ELF-1 (cell line): ENCODE measurements at regions not wholly inside any gene's neighbourhood (a gene's known extent, or its start where the extent isn't known, plus 50 kb on each side); places are given as distances from the start of the nearest gene placed in this dataset.
"Not testable (repeated sequence)": the region's sequence is repeated elsewhere in the genome, so short reads cannot be mapped to it uniquely, and the experiment has no call there.

Experiments
- DNase-seq: peaks from one replicate; pipeline ENCODE4 v3.0.0-alpha.2; 2016; ENCODE audit warnings: low read depth, low spot score

DNA sequence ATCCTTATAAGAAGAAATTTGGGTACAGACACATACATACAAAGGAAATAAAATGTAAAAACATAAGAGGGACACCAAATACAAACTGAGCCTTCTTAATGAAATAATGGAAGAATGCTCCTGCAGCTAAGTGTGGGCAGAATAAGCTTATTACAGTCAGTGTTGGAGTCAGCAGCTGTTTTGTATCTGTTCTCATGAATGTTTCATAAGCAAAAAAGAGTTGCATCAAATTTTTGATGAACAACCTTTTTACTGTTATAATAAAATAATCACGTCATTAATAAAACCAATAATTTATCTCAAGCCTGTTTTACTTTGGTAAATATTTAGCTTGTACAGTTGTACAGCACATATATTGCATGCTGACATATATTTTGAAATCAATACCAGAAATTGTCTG is 545.6 kb downstream of the LRRC70 start:
- DNase-seq = no peak

DNA sequence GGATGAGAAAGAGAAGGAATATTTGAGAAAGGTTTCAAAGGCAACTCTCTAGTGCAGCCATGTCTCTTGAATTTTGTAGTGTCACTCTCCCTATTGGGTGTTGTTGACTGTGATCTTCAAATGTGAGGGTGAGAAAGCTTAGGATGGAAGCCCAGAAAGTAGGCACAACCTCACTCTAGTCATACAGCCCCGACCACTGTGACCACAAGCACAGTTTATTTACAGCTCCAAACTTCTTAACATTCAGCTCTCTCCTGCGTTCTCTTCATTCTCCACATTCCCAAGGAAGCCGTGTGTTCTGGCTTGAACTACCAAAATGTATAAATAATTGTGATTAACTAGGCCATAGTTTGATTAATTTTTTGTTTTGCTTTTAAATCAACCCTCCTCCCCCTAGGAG is 542.9 kb downstream of the LRRC70 start:
- DNase-seq = no peak

DNA sequence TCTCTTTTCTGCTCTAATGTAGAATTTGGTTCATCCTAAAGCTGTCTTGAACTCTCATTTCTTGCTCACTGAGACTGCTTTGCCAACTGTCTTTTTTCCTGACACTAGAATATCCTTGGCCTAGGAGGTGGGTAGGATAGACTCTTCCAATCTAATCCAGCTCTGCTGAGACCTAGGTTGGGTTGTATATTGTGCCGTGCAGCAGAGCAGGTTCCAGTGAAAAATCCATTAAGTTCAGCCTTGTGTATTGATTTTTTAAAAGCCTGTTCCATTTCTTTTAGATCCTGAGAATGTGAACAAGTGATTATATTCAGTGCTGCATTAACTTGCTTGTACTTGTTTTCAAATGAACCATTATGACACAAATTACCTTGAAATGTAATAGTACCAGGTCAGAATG is 539.6 kb downstream of the LRRC70 start:
- no peak for DNase-seq

DNA sequence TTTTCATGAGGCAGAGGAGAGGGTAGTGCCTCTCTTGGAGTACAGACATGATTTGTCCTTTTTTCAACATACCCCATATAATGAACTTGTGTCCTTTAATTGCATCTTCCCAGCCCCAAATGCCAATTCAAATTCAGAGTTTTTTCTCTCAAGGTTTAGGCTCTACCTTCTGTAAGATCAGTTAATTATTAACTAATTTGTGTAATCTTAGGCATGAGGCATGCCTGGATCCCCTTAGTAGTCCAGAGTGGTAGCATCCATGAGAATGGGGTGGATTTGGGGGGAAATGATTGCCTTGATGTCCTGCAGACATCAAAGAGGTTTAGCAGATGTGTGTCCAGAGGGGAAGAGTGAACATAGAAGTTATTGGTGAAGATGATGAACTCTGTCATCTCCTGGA is 533.3 kb downstream of the LRRC70 start:
- no peak for DNase-seq

DNA sequence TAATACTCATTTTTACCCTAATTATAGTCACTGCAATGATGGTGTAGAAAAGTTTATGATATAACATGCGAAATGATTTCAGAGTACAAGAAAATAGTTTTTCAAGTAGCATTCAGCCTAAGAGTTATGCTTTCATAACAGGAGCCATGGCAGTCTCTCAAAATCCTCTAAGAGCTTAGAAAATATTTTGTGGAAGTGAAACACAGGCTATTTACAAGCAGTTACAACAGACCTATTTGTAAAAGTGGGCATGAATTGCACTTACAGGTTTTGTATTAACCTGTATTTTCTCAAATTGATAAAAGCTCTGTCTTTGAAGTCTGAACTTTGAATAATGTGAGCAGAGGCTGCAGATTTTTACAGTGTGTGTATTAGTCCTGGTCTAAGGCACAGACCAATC is 523.3 kb downstream of the LRRC70 start:
- no peak for DNase-seq

DNA sequence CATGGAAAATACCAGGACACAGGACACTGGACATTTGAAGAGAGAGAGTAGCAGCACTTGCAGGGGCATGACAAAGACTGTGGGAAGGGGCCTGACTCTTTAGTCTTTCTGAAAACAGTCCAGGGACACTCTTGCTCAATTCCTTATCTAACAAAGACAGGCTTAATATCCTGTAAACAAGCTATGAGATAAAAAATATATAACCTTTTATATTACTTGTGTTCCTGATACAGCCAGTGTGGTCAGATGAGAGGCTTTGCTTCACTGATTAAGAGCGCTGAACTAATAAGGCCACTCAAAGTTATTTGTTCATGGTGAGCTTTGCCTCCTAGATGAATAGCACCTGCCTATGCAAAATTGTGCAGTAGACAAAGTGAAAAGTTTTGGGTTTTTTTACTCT is 518.7 kb downstream of the LRRC70 start:
- DNase-seq = no peak

DNA sequence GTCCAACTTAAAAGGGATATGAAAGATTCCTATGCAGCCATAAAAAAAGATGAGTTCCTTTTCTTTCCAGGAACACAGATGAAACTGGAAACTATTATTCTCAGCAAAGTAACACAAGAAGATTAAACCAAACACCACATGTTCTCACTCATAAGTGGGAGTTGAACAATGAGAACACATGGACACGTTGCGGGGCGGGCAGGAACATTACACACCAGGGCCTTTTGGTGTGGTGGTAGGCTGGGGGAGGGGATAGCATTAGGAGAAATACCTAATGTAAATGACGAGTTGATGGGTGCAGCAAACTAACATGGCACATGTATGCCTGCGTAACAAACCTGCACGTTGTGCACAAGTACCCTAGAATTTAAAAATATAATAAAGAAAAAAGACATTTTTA is 516.1 kb downstream of the LRRC70 start:
- DNase-seq = no peak

DNA sequence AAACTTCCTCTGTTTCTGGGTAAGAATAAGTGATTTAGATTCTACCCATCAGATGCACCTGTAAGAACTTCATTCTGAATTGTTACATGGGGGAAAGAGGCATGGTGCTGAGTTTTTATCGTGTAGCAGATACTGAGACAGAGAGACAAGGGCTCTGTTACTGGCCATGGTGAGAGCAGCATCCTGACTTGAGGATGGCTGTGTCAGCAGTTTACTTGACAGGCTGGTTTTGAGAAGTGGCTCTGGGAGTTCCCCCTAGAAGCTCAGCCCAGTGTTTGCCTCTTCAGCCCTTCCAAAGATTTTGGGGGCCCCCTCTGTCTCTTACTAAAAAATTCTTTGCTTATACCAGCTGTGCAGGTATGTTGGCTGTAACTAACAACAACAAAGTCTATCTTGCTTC is 510.5 kb downstream of the LRRC70 start:
- no peak for DNase-seq

DNA sequence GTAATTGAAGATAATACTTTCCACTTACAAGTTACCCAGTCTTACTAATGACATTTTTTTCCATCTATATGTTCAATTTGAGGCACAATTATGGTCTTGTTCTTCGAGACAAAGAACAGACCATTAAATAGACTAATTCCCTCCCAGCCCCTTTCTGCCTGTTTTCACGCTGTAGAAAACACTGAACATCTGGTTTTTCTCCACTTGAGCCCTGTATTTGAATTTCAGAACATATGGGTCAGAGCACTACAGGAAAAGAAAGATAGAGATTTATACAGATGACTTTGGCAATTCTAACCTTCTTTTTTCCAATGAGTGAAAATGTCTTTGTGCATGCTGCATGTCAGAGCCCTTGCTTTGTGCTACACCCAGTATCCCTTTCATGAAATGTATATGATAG is 506.9 kb downstream of the LRRC70 start:
- DNase-seq = no peak

DNA sequence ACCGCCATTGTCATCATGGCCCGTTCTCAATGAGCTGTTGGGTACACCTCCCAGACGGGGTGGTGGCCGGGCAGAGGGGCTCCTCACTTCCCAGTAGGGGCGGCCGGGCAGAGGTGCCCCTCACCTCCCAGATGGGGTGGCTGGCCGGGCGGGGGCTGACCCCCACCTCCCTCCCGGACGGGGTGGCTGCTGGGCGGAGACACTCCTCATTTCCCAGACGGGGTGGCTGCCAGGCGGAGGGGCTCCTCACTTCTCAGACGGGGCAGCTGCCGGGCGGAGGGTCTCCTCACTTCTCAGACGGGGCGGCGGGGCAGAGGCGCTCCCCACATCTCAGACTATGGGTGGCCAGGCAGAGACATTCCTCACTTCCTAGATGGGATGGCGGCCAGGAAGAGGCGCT is 505.1 kb downstream of the LRRC70 start:
- not testable (repeated sequence) for DNase-seq

DNA sequence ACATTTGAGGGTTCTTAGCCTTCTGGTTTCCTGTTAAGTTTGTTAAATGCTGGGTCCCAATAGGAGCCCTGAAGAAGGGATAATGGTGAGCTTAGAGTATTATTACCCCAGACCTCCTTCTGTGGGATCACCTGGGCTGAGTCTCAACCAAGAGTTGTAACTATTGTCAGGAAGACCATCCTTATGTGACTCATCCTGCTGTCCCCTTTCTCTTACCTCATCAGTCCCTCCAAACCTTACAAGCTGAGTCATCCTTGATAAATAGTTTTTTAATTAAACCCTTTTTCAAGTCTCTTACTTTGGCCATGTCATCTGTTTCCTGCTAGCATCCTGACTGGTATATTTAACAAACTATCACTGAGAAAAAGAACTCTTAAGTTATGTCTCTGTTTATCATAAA is 502.8 kb downstream of the LRRC70 start:
- DNase-seq = no peak

DNA sequence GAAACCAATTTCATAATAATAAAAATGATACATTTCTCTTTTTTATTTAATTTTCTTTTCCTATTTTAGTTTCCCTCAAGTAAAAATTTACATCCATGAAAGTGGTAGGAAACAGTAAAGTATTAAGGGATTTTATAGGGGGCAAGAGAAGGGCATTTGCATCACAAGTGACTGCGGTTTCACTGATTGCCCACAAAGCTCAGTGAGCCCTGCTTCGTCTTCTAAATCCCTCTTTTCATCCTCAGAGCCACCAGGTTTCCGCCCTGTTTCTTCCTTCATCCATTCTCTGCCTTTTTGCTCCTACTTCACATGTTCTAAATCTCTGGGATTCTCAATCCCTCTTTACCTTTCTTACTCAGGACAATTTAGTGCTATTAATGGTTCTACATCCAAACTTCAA is 491.4 kb downstream of the LRRC70 start:
- no peak for DNase-seq

DNA sequence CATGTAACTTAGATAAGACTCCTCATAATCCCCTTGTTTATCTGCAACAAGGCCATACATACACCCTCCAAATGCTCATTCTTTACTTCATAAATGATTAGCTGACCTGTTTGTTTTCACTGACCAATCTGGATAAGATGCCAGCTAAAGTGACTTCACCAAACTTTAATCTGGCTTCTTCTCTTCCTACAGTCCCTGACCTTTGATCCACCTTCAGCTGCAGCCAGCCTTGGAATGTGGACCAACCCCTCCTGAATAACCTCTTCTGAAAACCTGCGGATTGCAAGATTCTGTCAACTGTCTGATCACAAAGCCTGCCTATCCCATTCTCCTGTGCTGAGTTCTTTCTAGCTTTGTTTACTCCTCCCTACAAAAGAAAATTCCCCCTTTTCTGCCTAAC is 476.8 kb downstream of the LRRC70 start:
- DNase-seq = peak; percentile 79

DNA sequence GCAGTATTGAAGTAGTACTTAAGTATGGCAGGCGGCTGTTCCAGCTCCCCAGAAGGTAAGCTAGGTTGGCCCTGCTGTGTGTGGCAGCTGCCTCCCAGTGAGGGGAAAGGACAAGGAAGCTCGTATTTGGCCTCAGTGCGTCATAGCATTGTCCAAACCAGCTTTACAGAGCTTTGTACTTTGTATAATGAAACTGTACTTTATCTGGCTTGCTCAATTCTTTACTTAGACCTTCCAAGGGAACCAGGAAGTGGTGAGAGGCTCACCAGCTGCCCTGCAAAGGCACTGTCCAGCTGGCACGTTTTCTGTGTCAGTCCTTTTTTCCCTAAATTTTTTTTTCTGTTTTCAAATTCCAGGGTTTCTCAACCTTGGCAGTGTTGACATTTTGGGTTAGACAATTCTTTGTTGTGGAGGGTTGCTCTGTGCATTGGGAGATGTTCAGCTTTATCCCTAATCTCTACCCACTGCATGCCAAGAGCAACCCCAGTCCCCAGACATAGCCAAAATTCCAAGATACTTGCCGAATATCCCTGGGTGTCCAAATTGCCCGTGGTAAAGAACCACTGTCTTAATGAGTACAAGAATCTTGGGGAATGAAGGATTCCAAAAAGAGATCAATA is 474.5 kb downstream of the LRRC70 start:
- no peak for DNase-seq

DNA sequence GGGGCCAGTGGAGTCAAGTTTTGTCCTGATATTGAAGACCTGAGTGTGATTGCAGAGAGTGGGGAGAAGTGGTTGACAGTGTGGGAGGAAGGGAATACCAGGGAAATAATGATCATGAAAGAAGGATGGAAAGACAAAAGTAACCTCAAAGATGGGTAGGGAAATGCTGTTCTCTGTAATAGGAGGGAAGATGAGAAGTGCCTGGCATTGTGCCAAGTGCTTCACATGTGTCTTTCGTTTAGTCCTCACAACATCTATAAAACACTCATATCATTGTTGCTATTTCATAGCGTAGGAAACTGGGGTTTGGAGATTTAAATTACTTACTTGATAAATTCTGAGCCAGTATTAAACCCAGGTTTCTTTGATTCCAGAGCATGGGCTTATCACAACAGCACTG is 472.3 kb downstream of the LRRC70 start:
- no peak for DNase-seq

DNA sequence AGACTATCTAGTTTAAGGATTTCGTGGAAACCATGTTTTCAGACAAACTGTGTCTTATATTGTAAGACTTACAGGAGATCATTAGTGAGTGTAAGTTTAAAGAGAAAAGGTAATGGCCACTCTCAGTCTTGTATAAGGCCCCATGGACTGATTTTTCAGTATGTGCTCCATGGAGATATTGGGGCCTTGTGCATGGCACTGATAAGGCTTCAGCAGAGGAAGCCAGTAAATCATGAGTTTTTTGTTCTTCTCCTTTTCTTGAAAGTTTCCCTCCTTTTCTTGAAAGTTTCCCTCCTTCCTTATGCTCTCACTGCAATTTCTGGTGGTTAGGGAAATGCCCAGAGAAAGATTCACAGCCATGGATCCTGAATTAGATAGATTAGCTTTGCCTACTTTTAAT is 471.3 kb downstream of the LRRC70 start:
- no peak for DNase-seq

DNA sequence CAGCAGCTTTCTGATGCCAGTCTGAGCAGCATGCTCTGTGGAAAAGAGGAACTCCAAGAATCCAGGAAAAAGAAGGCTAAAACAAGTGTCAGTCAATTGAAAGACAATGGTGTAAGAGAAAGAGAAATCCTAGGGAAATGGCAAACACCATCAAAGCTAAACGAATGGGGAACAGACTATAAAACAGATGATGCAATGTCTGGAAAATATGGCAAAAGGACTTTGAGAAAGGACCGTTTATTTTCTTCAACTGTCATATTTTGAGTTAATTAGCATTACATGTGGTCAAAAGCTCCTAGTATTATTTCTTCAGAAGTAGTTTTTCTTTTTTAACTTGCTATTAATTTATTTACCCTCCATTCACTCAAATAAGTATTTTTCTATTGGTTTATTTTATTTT is 465.2 kb downstream of the LRRC70 start:
- no peak for DNase-seq

DNA sequence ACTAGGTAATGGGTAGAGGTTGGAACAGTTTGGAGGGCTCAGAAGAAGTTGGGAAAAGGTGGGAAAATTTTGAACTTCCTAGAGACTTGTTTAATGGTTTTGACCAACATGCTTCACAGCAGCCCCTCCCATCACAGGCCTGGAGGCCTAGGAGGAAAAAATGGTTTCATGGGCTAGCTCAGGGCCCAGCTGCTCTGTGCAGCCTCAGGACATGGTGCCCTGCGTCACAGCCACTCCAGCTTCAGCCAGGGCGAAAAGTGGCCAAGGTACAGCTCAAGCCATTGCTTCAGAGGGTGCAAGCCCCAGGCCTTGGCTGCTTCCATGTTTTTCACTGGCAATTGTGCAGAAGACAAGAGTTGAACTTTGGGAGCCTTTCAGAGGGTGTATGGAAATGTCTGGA is 453.7 kb downstream of the LRRC70 start:
- no peak for DNase-seq

DNA sequence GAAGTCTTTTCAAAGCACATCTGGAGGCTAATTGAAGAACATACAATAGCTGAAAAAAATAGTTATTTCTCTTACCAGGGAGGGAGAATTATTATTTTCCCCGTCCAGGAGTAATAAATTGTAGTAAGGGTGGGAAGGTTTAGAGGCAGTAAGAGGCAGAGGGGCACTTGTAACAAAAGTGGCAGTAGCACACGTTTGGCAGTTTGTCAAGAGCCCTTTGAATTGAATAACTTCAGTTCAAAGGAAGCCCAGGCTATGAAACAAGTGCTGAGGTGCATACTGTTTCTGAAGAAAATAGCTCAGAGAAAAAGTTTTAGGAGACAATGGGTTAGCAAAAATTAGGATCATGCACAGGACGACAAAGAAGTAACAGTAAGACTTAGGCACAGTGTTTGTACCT is 451.3 kb downstream of the LRRC70 start:
- no peak for DNase-seq

DNA sequence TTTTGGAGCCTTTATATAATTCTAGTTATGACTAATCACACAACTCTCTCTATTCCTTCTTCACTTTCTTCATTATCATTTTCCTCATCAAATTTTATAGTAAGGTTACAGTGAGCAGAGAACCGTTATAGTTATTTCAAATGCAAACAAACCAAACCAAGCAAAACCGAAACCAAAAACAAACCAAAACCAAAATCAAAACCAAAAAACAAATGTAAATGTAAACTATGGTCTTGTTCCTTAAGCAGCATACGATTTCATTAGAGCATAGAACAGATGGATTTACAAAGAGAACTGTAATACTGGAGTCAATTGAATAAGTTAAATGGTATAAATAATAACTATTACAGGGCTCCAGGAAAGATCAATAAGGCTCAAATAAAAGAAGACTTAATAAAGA is 447.1 kb downstream of the LRRC70 start:
- DNase-seq = no peak

DNA sequence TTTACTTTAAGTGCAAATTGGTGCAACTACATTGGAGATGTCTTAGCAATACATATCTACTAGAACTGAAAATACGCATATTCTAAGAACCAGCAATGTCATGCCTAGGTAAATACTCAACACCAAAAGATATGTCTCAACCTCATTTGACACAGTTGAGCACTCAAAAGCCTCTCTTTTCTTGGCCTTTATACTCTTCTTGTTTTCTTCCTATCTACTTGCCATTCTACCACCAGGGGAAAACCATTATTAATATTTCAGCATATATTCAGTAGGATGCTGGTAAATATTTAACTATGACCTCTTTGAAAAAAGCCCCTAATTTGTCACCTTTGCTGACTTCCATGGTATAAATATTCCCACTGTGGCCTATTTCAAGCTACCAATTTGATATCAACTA is 443.8 kb downstream of the LRRC70 start:
- no peak for DNase-seq

DNA sequence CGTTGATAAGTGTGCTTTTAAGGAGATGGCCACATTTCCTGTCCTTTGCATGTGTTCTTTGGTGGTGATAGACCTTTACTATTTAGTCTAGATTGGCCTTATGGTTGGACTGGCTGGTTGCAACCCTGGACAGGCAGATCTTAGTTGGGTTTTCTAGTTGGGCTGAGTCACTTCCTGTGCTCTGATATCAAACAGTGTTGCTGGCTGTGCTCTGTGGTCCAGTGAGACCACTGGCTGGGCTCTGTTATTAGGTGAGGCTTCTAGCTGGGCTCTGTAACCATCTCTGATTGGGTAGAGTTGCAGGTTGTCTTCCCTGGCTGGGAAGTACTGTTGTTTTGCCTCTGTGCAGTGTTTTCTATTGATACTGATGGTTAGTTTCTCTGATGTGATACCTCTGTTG is 432.5 kb downstream of the LRRC70 start:
- peak; percentile 3 for DNase-seq

DNA sequence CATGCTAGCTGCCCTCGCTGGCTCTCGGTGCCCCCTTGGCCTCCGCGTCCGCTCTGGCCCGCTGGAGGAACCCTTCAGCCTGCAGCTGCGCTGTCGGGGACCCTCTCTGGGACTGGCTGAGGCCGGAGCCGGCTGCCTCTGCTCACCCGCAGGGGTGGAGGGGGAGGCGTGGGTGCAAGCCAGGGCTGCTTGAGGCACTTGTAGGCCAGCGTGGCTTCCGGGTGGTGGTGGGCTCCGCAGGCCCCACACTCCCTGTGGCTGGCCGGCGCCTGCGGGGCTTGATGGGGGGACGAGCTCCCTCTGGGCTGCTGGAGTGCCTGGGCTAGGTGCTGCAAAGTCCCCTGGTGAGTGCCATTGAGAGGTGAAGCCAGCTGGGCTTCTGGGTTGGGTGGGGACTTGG is 429.6 kb downstream of the LRRC70 start:
- DNase-seq = no peak

DNA sequence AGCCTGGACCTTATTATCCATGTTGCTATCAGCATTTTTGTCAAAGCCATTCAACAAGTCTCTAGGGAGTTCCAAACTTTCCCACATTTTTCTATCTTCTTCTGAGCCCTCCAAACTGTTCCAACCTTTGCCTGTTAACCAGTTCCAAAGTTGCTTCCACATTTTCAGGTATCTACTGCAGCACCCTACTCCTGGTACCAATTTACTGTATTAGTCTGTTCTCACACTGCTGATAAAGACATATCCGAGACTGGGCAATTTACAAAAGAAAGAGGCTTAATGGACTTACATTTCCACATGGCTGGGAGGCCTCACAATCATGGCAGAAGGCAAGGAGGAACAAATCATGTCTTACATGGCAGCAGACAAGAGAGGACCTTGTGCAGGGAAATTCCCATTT is 416.2 kb downstream of the LRRC70 start:
- DNase-seq = not testable (repeated sequence)

DNA sequence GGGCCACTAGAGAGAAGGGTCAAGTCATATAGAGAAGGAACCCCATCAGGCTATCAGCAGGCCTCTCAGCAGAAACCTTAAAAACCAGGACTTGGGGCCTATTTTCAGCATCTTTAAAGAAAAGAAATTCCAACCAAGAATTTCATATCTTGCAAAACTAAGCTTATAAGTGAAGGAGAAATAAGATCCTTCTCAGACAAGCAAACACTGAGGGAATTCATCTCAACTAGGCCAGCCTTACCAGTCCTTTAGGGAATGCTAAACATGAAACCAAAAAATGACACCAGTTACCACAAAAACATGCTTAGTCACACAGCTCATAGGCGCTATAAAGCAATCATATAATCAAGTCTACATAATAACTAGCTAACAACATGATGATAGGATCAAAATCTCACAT is 407.1 kb downstream of the LRRC70 start:
- no peak for DNase-seq
